Progenitor cell of endocrine pancreas (in vitro differentiated cells): ENCODE measurements at regions not wholly inside any gene's neighbourhood (a gene's known extent, or its start where the extent isn't known, plus 50 kb on each side); places are given as distances from the start of the nearest gene placed in this dataset.

Source experiments
- DNase-seq: peaks from one replicate; pipeline ENCODE4 v3.0.0; 2021; ENCODE audit warnings: low spot score; ENCODE audit not compliant: unreplicated experiment
- H3K27ac Mint-ChIP-seq: 2 replicates; pipeline ENCODE4 v1.8.0; 2021; ENCODE audit warnings: mild to moderate bottlenecking, moderate library complexity, mixed read lengths
- H3K27me3 Mint-ChIP-seq: 2 replicates; pipeline ENCODE4 v1.8.0; 2021; ENCODE audit warnings: mixed read lengths
- H3K36me3 Mint-ChIP-seq: 2 replicates; pipeline ENCODE4 v1.8.0; 2022; ENCODE audit warnings: mixed read lengths; ENCODE audit not compliant: insufficient read depth
- H3K4me1 Mint-ChIP-seq: 2 replicates; pipeline ENCODE4 v1.8.0; 2021; ENCODE audit warnings: low read depth, mixed read lengths
- H3K4me3 Mint-ChIP-seq: 2 replicates; pipeline ENCODE4 v1.8.0; 2021; ENCODE audit warnings: low read depth, mild to moderate bottlenecking, moderate library complexity, mixed read lengths
- H3K9me3 Mint-ChIP-seq: 2 replicates; pipeline ENCODE4 v1.8.0; 2021; ENCODE audit warnings: low read depth, mixed read lengths
- TF ChIP-seq, protein P1 (sequence below): fragments of 200-600 bp; sonication (generic); IDR thresholded peaks from one replicate; pipeline ENCODE4 v1.5.0; 2021; ENCODE audit warnings: antibody characterized with exemption, mild to moderate bottlenecking; ENCODE audit not compliant: unreplicated experiment

DNA sequence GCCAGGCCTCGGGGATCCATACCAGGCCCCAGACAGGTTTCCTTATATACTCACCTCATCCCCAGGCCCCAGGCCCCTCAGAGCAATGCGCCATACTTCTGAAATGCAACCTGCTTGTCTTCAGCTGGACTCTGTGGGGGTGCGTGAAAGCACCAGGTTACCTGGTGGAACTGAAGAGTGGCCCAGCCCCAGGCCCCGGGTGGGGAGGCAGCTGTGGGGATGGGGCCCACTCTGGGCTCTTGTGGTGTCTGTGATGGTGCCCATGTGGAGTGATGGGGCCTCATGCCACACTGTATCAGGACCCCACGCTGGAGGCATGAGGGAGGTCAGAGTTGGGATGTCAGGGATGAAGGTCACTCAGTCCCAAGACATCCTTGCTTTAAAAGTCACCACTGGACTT, 999.0 kb downstream of the BRD1 start:
- no peak overlapping the region for H3K4me3 Mint-ChIP-seq
- peaks cover 12% of the 10 kb centered on the region for H3K27me3 Mint-ChIP-seq
- TF ChIP-seq, protein P1, sequence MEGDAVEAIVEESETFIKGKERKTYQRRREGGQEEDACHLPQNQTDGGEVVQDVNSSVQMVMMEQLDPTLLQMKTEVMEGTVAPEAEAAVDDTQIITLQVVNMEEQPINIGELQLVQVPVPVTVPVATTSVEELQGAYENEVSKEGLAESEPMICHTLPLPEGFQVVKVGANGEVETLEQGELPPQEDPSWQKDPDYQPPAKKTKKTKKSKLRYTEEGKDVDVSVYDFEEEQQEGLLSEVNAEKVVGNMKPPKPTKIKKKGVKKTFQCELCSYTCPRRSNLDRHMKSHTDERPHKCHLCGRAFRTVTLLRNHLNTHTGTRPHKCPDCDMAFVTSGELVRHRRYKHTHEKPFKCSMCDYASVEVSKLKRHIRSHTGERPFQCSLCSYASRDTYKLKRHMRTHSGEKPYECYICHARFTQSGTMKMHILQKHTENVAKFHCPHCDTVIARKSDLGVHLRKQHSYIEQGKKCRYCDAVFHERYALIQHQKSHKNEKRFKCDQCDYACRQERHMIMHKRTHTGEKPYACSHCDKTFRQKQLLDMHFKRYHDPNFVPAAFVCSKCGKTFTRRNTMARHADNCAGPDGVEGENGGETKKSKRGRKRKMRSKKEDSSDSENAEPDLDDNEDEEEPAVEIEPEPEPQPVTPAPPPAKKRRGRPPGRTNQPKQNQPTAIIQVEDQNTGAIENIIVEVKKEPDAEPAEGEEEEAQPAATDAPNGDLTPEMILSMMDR: no peak
- peaks cover 8% of the 10 kb centered on the region for H3K9me3 Mint-ChIP-seq
- peaks cover 4% of the 10 kb centered on the region for H3K36me3 Mint-ChIP-seq
- H3K4me1 Mint-ChIP-seq: peaks cover 28% of the 10 kb centered on the region
- no peak overlapping the region for H3K27ac Mint-ChIP-seq
- DNase-seq: no peak

DNA sequence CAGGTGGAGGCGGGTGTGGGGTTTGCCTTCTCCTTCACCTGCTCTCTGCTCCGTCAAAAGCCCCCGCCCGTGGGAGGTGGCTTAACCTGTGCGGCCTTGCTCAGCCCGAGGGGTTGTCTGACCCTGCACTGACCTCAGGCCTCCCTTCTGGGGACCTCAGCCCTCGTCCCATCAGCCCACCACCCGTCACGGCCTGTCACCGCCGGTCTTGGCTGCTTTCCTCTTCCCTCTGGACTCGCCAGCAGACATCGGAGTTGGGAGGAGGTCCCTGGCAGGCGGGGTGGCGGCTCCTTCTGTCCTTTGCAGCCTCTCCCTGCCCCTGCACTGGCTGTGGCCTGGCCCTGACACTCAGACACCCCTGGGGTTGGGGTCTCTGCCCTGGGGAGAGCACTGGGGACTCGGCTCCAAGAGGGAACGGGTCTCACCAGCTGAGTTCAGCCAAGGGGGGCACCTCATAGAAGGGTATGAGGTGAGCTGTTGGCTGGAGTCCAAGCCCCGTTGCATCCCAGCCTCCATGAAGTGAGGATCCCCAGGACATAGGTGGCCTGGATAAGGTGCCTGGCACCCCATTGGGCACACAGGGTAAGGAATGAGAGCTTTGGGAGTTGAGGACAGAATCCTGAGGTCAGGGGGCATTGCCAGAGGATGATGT, 999.6 kb downstream of the BRD1 start:
- Mint-ChIP-seq H3K9me3 (peaks cover 8% of the 10 kb centered on the region), H3K27ac (peak overlapping the region; percentile 71), H3K36me3 (peaks cover 4% of the 10 kb centered on the region), H3K4me1 (peaks cover 28% of the 10 kb centered on the region), H3K4me3 (no peak overlapping the region), H3K27me3 (peaks cover 16% of the 10 kb centered on the region)
- DNase-seq: no peak
- TF ChIP-seq, protein P1: no peak

DNA sequence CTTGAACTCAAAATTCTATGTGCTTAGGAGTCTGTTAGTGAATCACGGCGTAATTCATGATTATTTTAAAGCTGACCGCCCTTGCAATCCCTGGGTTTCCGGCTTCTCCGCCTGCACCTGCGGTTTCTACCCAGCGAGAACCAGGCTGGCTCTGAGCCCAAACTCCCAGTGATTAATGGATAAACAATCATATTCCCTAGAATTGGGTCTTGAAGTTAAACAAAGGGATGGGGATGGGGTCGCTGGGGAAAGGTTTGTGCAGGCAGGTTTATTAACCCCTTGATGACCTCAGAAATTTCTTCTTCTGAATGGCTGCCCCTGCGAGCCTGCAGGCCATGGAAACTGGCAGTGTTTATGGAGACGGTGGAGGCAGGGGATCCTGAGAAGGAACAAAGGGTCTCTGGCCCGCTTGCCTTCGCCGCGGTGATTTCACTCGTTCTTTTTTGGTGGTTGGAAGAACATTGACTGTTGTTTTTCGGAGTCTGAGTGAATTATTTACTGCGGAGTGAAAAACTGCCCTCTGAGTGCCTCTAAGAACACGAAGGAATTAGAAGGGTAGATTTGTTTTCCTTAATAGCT, 1000.3 kb downstream of the BRD1 start:
- no peak for DNase-seq
- Mint-ChIP-seq H3K9me3 (peaks cover 8% of the 10 kb centered on the region), H3K4me3 (no peak overlapping the region), H3K4me1 (peaks cover 28% of the 10 kb centered on the region), H3K27me3 (peaks cover 18% of the 10 kb centered on the region), H3K27ac (peak overlapping the region; percentile 71), H3K36me3 (peaks cover 4% of the 10 kb centered on the region)
- TF ChIP-seq, protein P1: no peak

DNA sequence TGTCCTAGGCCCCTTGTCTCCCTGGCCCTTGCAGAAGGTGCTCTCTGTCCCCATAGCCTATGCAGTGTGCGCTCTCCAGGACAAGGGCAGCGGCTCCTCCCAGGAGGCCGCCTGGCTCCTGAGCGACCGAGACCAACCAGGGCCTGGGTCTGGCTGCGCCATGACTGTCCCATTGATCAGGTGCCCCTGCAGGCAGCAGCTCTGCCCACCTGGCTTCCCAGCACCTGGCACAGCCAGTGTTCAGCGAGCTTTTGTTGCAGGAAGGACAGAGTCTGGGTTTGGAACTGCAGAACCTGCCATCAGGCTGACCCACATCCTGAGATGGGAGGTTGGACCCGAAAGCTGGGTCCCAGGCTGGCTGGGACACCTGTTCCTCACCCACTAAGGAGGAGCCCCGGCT, 1001.1 kb downstream of the BRD1 start:
- Mint-ChIP-seq H3K36me3 (peaks cover 4% of the 10 kb centered on the region), H3K9me3 (peaks cover 8% of the 10 kb centered on the region), H3K27me3 (peaks cover 18% of the 10 kb centered on the region), H3K4me3 (no peak overlapping the region), H3K4me1 (peaks cover 29% of the 10 kb centered on the region), H3K27ac (peak overlapping the region; percentile 21)
- DNase-seq: no peak
- TF ChIP-seq, protein P1: no peak

DNA sequence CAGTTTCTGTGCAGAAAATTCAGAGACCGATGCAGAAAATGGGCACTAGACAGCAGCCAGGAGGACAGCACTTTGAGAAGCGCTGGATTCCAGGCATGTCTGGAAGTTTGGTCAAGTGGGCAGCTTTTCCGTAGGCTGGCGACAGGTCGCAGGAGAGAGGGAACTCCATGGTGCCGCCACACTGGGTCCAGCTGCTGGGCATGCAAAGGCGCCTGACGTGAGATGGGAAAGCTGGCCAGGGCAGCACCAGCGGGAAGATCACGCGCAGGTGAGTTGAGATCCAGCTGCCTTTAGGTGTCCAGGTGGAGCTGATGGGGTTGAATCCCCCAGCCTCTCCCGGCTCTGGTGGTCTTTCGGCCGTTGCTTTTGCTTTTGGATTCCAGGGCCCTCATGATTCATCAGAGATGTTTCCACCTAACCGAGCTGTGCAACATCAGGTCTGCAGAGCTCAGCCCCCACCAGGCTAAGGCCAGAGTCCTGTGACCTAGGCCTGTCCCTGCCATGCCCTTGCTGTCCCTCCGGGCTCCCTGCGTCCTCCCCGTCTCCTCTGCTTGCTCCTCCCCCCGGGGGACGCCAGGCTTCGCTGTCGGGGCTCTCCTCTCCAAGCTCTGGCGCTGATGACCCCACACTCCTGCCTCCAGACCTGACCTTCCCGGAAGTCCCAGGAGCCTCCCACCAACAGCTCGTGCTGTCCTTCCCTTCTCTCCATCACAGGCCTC, 1001.7 kb downstream of the BRD1 start:
- no peak overlapping the region for H3K4me3 Mint-ChIP-seq
- H3K27me3 Mint-ChIP-seq: peaks cover 19% of the 10 kb centered on the region
- H3K36me3 Mint-ChIP-seq: peaks cover 2% of the 10 kb centered on the region
- no peak for DNase-seq
- peaks cover 4% of the 10 kb centered on the region for H3K9me3 Mint-ChIP-seq
- TF ChIP-seq, protein P1: no peak
- peak overlapping the region; percentile 21 for H3K27ac Mint-ChIP-seq
- H3K4me1 Mint-ChIP-seq: peaks cover 29% of the 10 kb centered on the region
